Gastrocnemius medialis (tissue), 4 donors: ENCODE measurements at regions not wholly inside any gene's neighbourhood (a gene's known extent, or its start where the extent isn't known, plus 50 kb on each side); places are given as distances from the start of the nearest gene placed in this dataset.

Experiments
- ATAC-seq, 2 donors: fragments of 150-250 bp; one replicate each; pipeline ENCODE4 v1.9.1; 2016
- DNase-seq, 2 donors: peaks; one replicate each; pipeline ENCODE4 v3.0.0-alpha.2; 2019
- H3K27ac ChIP-seq, 4 donors: fragments of 200-600 bp; sonication (generic); 1 replicate in 1 of 4; 2 replicates in 3 of 4; pipeline ENCODE4 v1.5.1; 2016 to 2018; ENCODE audit warnings: mild to moderate bottlenecking in 2 of 4, moderate library complexity in 1 of 4
- H3K27me3 ChIP-seq, 3 donors: fragments of 200-600 bp; sonication (generic) in 2 of 3; 1 replicate in 1 of 3; 2 replicates in 2 of 3; pipeline versions ENCODE4 v1.5.1 to v1.6.0; 2016 to 2019; ENCODE audit warnings: mild to moderate bottlenecking in 1 of 3, moderate library complexity in 1 of 3
- H3K36me3 ChIP-seq, 2 donors: fragments of 200-600 bp; sonication (generic) in 1 of 2; one replicate each; pipeline ENCODE4 v1.5.1; 2017 to 2018
- H3K4me1 ChIP-seq, 2 donors: fragments of 200-600 bp; sonication (generic) in 1 of 2; one replicate each; pipeline ENCODE4 v1.5.1; 2016 to 2017; ENCODE audit warnings: mild to moderate bottlenecking in 2 of 2
- H3K4me3 ChIP-seq, 4 donors: fragments of 200-600 bp; sonication (generic) in 3 of 4; 1 replicate in 1 of 4; 2 replicates in 3 of 4; pipeline ENCODE4 v1.5.1; 2016 to 2019; ENCODE audit warnings: mild to moderate bottlenecking in 2 of 4
- H3K9me3 ChIP-seq, 3 donors: fragments of 200-600 bp; sonication (generic) in 2 of 3; 1 replicate in 1 of 3; 2 replicates in 2 of 3; pipeline ENCODE4 v1.5.1; 2016 to 2019
- POLR2A ChIP-seq, 2 donors: fragments of 450-650 bp; IDR thresholded peaks; one replicate each; pipeline ENCODE4 v1.6.1; 2017; ENCODE audit warnings: antibody characterized with exemption in 2 of 2, mild to moderate bottlenecking in 2 of 2, moderate library complexity in 2 of 2
- in situ Hi-C, 4 donors: fragments of 200-750 bp; cut with MboI; loops; one replicate each; pipeline versions ENCODE4 v1.15.0 to v1.8.0; 2017; ENCODE audit warnings: low sequenced_read_pairs in 4 of 4
- intact Hi-C: fragments of 100-400 bp; cut with DNase I; formaldehyde crosslinking; loops from one replicate; pipeline ENCODE4 v1.15.1; 2023; ENCODE audit warnings: low total_unique reads
- TF ChIP-seq, protein P1 (sequence below), 5 experiments: fragments of 450-650 bp in 3 of 5; fragments of 200-600 bp in 2 of 5; sonication (generic) in 2 of 5; IDR thresholded peaks in 4 of 5; conservative IDR thresholded peaks in 1 of 5; 1 replicate in 4 of 5; 2 replicates in 1 of 5; pipeline ENCODE4 v1.5.1; 2016 to 2019; ENCODE audit warnings: antibody characterized with exemption in 5 of 5, mild to moderate bottlenecking in 3 of 5, moderate library complexity in 3 of 5

DNA sequence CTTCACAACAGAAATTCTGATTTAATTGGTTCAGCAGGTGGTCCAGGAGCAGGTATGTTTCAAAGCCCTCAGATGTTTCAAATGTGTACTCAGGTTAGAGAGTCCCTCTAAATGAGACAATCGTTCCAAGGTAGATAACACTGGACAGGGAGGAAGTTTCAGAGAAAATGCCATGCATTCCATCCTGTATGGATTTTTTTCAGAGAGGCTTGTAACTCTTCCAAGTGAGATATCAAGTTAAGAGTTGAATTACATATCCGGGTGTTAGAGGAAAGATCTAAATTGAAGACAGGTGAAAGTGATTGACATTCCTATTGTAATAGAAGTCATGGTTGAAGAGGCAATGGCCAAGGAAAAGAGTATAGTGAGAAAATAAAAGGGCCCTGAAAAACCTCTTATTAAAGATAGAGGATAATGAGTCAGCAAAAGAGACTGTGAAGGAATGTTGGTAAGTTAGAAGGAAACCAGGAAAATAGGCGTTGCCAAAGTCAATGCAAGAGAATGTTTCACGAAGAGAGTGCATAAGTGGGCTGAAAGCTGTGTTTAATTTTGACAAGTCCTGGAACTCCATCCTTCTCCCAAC, 105.8 kb downstream of the BMP4 start:
- TF ChIP-seq POLR2A (IDR thresholded peaks at IDR 0.05), result no peak
- TF ChIP-seq, protein P1, sequence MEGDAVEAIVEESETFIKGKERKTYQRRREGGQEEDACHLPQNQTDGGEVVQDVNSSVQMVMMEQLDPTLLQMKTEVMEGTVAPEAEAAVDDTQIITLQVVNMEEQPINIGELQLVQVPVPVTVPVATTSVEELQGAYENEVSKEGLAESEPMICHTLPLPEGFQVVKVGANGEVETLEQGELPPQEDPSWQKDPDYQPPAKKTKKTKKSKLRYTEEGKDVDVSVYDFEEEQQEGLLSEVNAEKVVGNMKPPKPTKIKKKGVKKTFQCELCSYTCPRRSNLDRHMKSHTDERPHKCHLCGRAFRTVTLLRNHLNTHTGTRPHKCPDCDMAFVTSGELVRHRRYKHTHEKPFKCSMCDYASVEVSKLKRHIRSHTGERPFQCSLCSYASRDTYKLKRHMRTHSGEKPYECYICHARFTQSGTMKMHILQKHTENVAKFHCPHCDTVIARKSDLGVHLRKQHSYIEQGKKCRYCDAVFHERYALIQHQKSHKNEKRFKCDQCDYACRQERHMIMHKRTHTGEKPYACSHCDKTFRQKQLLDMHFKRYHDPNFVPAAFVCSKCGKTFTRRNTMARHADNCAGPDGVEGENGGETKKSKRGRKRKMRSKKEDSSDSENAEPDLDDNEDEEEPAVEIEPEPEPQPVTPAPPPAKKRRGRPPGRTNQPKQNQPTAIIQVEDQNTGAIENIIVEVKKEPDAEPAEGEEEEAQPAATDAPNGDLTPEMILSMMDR (IDR thresholded peaks at IDR 0.05 in 4 of 5, conservative IDR thresholded peaks at IDR 0.05 in 1 of 5), result no peak
- no peaks in the 10 kb centered on the region for H3K4me1 ChIP-seq
- in situ Hi-C loops, result no loop called here
- no peaks in the 10 kb centered on the region for H3K36me3 ChIP-seq
- H3K27me3 ChIP-seq, result no peaks in the 10 kb centered on the region
- no peaks in the 10 kb centered on the region for H3K9me3 ChIP-seq
- DNase-seq, result no peak
- no peak overlapping the region for H3K4me3 ChIP-seq
- intact Hi-C loops, result no loop called here
- ATAC-seq, result no peak
- H3K27ac ChIP-seq, result no peak overlapping the region

GRCh38 chr14:53849549-53849948, 107.1 kb downstream of the BMP4 start:
- DNase-seq (no peak), ATAC-seq (no peak)
- Histone ChIP-seq H3K36me3 (no peaks in the 10 kb centered on the region), H3K27me3 (no peaks in the 10 kb centered on the region), H3K4me1 (no peaks in the 10 kb centered on the region), H3K9me3 (no peaks in the 10 kb centered on the region), H3K4me3 (no peak overlapping the region), H3K27ac (no peak overlapping the region)
- TF ChIP-seq, protein P1 (IDR thresholded peaks at IDR 0.05 in 4 of 5, conservative IDR thresholded peaks at IDR 0.05 in 1 of 5), result no peak
- TF ChIP-seq POLR2A (IDR thresholded peaks at IDR 0.05), result no peak
- intact Hi-C loops, result no loop called here
- in situ Hi-C loops, result no loop called here

GRCh38 chr14:53848854-53849253, 107.8 kb downstream of the BMP4 start:
- intact Hi-C loops (no loop called here), in situ Hi-C loops (no loop called here)
- H3K36me3 ChIP-seq, result no peaks in the 10 kb centered on the region
- H3K4me3 ChIP-seq, result no peak overlapping the region
- H3K27me3 ChIP-seq, result no peaks in the 10 kb centered on the region
- no peak overlapping the region for H3K27ac ChIP-seq
- no peak for TF ChIP-seq POLR2A (IDR thresholded peaks at IDR 0.05)
- TF ChIP-seq, protein P1 (IDR thresholded peaks at IDR 0.05 in 4 of 5, conservative IDR thresholded peaks at IDR 0.05 in 1 of 5), result no peak
- H3K9me3 ChIP-seq, result no peaks in the 10 kb centered on the region
- DNase-seq, result no peak
- H3K4me1 ChIP-seq, result no peaks in the 10 kb centered on the region
- no peak for ATAC-seq

DNA sequence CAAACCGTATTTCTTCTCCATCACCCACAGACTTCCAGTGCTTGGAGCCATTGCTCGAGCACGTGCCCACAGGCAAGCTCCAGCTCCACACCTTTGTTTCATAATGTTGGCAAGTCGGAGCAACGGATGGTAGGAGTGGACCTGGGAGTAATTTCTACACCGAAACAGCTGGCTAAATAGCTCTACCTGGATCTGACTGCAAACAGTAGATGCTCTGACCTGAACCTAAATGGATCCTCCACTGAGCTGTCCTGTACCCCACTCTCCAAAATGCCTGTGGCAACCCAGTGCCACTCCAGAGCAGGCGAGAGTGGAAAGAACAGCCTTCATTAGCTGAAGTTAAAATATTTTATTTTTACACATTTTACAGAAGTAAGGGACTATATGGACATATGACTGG, 108.7 kb downstream of the BMP4 start:
- TF ChIP-seq, protein P1 (IDR thresholded peaks at IDR 0.05 in 4 of 5, conservative IDR thresholded peaks at IDR 0.05 in 1 of 5), result no peak
- no peak for TF ChIP-seq POLR2A (IDR thresholded peaks at IDR 0.05)
- Histone ChIP-seq H3K4me1 (no peaks in the 10 kb centered on the region), H3K9me3 (no peaks in the 10 kb centered on the region), H3K4me3 (no peak overlapping the region), H3K36me3 (no peaks in the 10 kb centered on the region), H3K27me3 (no peaks in the 10 kb centered on the region), H3K27ac (no peak overlapping the region)
- intact Hi-C loops, result no loop called here
- ATAC-seq, result no peak
- in situ Hi-C loops, result no loop called here
- no peak for DNase-seq

DNA sequence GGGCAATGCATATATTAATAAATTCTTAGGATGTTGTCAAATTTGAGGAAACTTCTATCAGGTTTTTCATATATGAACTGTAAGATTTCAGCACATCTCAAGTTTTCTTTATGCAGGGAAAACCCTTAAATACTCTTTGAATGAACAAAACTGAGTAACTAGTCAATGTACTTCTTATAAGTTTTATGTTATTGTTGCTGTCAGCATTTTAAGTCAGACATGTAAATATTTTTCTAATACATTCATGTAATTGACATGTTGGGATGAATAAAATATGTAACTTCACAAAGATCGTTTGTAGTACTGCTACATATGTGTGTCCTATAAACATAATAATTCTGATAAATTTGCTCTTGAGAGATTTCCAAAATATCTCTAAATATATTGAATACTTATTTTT, 109.6 kb downstream of the BMP4 start:
- Histone ChIP-seq H3K4me1 (no peaks in the 10 kb centered on the region), H3K9me3 (no peaks in the 10 kb centered on the region), H3K4me3 (no peak overlapping the region), H3K27me3 (no peaks in the 10 kb centered on the region), H3K27ac (no peak overlapping the region), H3K36me3 (no peaks in the 10 kb centered on the region)
- in situ Hi-C loops, result no loop called here
- no peak for ATAC-seq
- no peak for DNase-seq
- intact Hi-C loops, result no loop called here
- no peak for TF ChIP-seq POLR2A (IDR thresholded peaks at IDR 0.05)
- TF ChIP-seq, protein P1 (IDR thresholded peaks at IDR 0.05 in 4 of 5, conservative IDR thresholded peaks at IDR 0.05 in 1 of 5), result no peak
